IPS-20b (cell line): ENCODE measurements at regions not wholly inside any gene's neighbourhood (a gene's known extent, or its start where the extent isn't known, plus 50 kb on each side); places are given as distances from the start of the nearest gene placed in this dataset.

Experiments used
- H3K27ac ChIP-seq: one replicate; pipeline ENCODE4 v1.5.1; 2013; ENCODE audit warnings: low read length
- H3K27me3 ChIP-seq: 2 replicates; pipeline ENCODE4 v1.6.1; 2013; ENCODE audit warnings: mild to moderate bottlenecking, low read length, inconsistent platforms; ENCODE audit not compliant: insufficient read depth
- H3K36me3 ChIP-seq: 2 replicates; pipeline ENCODE4 v1.6.1; 2013; ENCODE audit warnings: low read depth, mild to moderate bottlenecking, inconsistent platforms, low read length, moderate library complexity; ENCODE audit not compliant: insufficient read depth
- H3K4me1 ChIP-seq: 2 replicates; pipeline ENCODE4 v1.6.1; 2013; ENCODE audit warnings: mild to moderate bottlenecking, control low read depth, inconsistent platforms, low read length, moderate library complexity; ENCODE audit not compliant: insufficient read depth
- H3K4me3 ChIP-seq: 2 replicates; pipeline ENCODE4 v1.5.1; 2013; ENCODE audit warnings: mild to moderate bottlenecking, low read length, inconsistent platforms
- H3K9ac ChIP-seq: 2 replicates; pipeline ENCODE4 v1.6.1; 2013; ENCODE audit warnings: low read depth, mild to moderate bottlenecking, inconsistent platforms, low read length, moderate library complexity
- H3K9me3 ChIP-seq: 2 replicates; pipeline ENCODE4 v1.6.1; 2013; ENCODE audit warnings: mild to moderate bottlenecking, low read depth, low read length, inconsistent platforms; ENCODE audit not compliant: insufficient read depth

DNA sequence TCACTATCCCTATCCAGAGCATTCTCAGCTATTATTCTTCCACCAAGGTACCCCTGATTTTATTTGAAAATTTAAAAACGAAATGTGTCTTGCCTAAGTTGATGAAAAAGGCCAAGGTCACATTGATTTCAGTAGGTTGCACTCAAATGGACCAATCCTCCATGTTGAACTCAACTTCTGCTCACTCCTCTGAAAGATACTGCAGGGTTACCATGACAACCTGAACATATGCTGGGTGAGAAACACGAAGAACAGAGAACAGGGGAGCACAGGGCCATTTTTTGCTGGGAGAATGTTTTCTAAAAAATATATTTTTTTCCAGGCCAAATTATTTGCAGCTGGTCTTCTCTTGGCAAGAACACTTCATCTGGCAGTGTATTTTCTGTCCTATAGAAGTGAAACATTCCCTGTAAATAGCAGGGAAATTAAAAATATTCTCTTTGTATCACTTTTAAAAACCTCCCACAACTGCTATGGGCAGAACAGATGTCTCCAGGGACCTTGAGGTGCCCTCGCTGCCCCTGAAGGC lies 215.9 kb downstream of the NXNL2 start:
- Histone ChIP-seq H3K4me1 (peaks cover 24% of the 10 kb centered on the region), H3K9ac (no peak overlapping the region), H3K9me3 (no peaks in the 10 kb centered on the region), H3K27me3 (no peaks in the 10 kb centered on the region), H3K4me3 (no peak overlapping the region), H3K36me3 (no peaks in the 10 kb centered on the region), H3K27ac (no peak overlapping the region)

DNA sequence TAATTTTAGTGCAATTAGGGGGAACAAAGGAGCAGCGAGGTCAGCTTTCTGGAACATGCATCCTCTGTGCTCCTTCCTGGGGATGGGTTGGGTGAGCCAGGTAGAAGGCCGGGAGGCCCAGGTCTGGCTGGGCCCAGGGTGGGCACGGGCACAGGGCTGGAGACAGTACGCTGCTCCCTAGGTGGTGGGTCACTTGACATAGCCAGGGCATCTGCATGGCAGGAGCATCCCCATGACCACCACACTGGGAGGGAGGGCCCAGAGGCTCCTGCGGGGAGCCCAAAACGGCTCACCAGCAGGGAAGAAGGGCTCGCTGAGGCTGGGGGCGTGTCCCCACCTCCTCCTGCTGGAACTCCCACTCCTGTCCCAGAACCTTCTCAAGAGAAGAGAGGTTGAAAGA lies 216.8 kb downstream of the NXNL2 start:
- Histone ChIP-seq H3K4me3 (no peak overlapping the region), H3K36me3 (no peaks in the 10 kb centered on the region), H3K27ac (no peak overlapping the region), H3K9me3 (no peaks in the 10 kb centered on the region), H3K4me1 (peaks cover 21% of the 10 kb centered on the region), H3K9ac (no peak overlapping the region), H3K27me3 (no peaks in the 10 kb centered on the region)

DNA sequence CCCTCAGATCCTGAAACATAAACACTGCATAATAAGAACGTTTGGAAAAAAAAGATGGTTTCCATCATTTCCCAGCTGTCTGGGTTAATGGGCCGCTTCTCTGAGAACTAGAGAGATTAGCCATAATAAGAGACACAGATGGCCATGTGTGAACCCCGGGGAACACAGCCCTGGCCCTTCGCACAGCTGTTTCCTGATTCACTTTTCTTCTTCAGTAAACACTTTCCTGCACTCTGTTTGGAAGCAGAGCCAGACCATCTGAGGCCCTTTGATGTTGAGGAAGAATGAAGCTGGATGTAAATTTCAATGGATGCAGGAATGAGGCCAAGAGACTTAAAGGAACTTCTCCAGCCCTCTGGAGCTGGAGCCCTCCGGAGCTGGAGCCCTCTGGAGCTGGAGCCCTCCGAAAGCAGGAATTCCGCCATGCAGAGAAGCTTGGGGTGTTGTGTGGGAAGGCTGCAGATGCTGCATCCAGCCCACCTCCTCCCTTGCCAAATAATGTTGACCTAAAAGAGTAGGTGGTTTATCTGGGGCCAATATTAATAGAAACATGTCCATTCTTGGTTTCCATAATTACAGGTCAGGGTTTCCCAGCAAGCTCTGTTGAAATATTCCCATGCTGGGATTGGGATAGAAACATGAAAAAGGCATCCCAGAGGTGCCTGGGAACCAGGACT lies 218.9 kb downstream of the NXNL2 start:
- Histone ChIP-seq H3K9me3 (no peaks in the 10 kb centered on the region), H3K36me3 (no peaks in the 10 kb centered on the region), H3K27ac (no peak overlapping the region), H3K27me3 (no peaks in the 10 kb centered on the region), H3K4me3 (no peak overlapping the region), H3K9ac (no peak overlapping the region), H3K4me1 (peaks cover under 1% of the 10 kb centered on the region; the same call in 1 of the 2 replicates)

DNA sequence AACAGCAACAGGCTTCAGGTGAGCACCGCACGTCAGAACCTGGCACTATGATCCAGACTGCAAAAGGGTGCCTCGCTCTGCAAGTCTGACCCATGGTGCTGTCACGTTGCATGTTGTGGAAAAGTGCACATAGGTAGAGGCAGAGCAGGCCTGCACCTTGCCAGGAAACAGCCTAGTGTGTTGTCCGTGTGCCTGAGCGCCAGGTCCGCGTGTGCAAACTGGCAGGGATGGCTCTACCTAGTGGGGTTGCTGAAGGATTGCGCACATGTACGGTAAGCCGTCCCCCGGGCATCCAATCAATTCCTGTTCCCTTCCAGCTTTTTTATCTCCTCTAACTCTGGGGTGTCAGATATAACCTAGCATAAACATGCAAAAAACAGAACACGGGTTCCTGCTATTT lies 219.5 kb downstream of the NXNL2 start:
- no peak overlapping the region for H3K4me3 ChIP-seq
- H3K36me3 ChIP-seq: no peaks in the 10 kb centered on the region
- H3K9me3 ChIP-seq: no peaks in the 10 kb centered on the region
- H3K27me3 ChIP-seq: no peaks in the 10 kb centered on the region
- no peak overlapping the region for H3K9ac ChIP-seq
- no peak overlapping the region for H3K27ac ChIP-seq
- no peaks in the 10 kb centered on the region for H3K4me1 ChIP-seq

DNA sequence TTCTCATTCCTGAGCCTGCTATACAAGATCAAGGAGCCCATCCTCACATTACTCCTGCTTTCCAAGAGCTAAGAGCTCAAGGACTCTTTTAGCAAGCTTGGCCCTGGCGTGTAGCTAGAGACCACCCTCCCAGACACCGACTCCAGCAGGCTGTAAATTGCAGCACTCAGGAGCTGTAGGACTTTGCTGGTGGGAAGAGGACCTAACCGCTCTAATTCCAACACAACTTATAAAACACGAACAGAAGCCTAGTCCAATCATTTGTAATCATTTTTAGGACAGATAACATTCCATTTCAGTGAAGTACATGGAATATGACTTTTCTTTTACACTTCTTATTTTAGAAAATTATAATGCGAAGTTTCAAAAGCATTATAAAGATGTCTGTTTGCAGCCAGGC lies 219.9 kb downstream of the NXNL2 start:
- no peak overlapping the region for H3K9ac ChIP-seq
- no peak overlapping the region for H3K27ac ChIP-seq
- no peak overlapping the region for H3K4me3 ChIP-seq
- no peaks in the 10 kb centered on the region for H3K4me1 ChIP-seq
- H3K9me3 ChIP-seq: no peaks in the 10 kb centered on the region
- H3K27me3 ChIP-seq: no peaks in the 10 kb centered on the region
- no peaks in the 10 kb centered on the region for H3K36me3 ChIP-seq

DNA sequence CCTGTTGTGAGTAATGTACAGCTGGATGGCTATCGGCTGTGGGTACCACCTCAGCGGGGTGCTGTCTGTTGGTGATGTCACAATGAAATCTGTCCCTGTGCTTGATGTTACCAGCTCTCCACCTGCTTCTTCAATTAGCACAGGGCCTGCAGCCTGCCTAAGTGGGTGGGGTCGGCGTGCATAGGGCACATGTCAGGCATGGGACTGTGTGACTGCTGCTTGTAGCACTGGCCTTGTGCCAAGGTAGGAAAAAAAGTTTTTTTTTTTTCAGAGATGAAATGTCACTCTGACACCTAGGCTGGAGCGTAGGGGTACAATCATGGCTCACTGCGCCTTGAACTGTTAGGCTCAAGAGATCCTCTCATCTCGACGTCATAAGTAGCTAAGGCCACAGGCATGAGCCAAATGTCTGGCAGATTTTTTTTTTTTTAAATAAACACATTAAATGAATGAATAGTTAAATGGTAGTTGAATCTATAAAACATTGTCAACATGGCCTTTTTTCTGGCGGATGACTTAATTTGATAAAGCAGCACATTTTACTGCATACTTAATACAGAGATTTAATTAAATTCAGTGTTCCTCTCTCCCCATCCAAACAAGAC lies 222.5 kb downstream of the NXNL2 start:
- no peaks in the 10 kb centered on the region for H3K27me3 ChIP-seq
- no peak overlapping the region for H3K9ac ChIP-seq
- no peak overlapping the region for H3K4me3 ChIP-seq
- H3K9me3 ChIP-seq: no peaks in the 10 kb centered on the region
- no peaks in the 10 kb centered on the region for H3K36me3 ChIP-seq
- no peaks in the 10 kb centered on the region for H3K4me1 ChIP-seq
- H3K27ac ChIP-seq: no peak overlapping the region

DNA sequence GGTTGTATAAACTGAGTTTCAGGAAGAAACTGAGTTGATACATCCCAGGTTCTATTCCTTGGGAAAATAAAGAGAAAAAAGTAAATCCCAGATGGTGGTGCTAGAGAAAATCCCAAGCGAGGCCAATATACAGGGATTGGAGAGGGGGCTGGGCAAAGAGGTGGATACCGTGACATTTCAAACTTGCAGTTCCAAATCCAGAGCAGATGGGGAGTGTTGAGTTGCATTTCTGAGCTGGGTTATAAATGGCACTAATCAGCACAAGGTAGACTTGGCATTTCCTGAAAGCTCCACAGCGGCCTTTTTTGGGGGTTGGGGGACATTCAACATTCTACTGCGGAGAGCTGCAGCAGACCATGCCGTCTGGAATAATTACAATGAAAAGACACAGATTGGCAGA lies 224.4 kb downstream of the NXNL2 start:
- Histone ChIP-seq H3K9me3 (no peaks in the 10 kb centered on the region), H3K9ac (no peak overlapping the region), H3K36me3 (no peaks in the 10 kb centered on the region), H3K27ac (no peak overlapping the region), H3K4me1 (no peaks in the 10 kb centered on the region), H3K4me3 (no peak overlapping the region), H3K27me3 (no peaks in the 10 kb centered on the region)

DNA sequence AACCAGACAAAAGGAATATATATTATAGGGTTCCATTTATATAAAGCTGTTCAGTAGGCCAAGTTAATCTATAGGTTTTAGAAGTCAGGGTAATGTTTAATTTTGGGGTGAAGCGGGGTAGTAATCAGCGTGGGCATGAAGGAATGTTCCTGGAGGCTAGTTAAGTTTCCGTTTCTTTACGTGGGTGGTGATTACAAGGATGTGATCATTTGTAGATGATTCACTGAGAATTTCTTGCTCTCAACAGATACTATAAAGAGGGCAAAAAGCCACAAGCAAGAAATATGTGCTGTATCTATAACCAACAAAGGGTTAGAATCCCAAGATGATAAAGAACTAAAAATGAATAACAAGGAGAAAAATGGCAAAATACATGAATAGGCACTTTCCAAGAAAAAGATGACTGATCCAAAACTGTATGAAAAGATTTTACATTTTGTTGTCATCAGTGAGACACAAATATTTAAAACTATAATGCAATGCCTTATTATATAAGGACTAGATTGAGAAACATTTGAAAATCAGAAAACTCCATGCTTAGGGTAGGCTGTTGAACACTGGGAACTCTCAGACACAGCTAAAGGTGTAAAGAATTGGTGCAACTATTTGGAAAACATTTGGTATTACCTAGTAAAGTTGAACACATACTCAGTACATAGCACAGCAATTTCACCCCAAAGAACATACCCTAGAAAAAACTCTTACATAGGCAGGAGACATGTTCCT lies 224.3 kb upstream of the S1PR3 start:
- Histone ChIP-seq H3K27ac (no peak overlapping the region), H3K36me3 (no peaks in the 10 kb centered on the region), H3K27me3 (no peaks in the 10 kb centered on the region), H3K9ac (no peak overlapping the region), H3K4me3 (no peak overlapping the region), H3K4me1 (no peaks in the 10 kb centered on the region), H3K9me3 (no peaks in the 10 kb centered on the region)

DNA sequence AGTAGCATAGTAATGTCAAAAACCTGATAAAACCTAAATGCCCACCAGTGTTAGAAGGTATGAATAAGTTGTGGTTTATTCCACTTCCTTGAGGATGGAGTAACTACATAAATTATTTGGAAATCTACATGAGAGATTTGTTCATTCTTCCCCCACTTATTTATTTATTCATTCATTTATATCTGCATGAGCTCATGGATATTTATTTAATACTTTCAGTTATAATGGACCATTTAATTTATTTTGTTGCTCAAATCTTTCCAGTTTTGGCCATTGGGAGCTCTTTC lies 223.8 kb upstream of the S1PR3 start:
- Histone ChIP-seq H3K27ac (no peak overlapping the region), H3K27me3 (no peaks in the 10 kb centered on the region), H3K9me3 (no peaks in the 10 kb centered on the region), H3K4me1 (no peaks in the 10 kb centered on the region), H3K36me3 (no peaks in the 10 kb centered on the region), H3K9ac (no peak overlapping the region), H3K4me3 (no peak overlapping the region)

DNA sequence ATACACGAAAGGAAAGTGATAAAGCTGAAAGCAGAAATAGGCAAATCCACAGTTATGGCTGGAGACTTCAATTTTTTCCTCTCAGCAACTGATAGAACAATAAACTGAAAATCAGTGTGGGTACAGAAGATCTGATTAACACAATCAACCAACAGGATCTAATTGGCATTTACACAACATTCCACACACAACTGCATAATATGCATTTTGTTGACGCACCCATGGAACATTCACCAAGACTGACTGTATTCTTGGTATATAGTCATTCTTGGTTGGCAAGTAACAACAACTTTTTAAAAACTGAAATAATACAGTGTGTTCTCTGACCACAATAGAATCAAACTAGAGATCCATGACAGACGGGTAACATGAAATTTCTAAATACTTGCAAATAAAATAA lies 218.7 kb upstream of the S1PR3 start:
- H3K9ac ChIP-seq: no peak overlapping the region
- no peaks in the 10 kb centered on the region for H3K4me1 ChIP-seq
- H3K9me3 ChIP-seq: no peaks in the 10 kb centered on the region
- H3K4me3 ChIP-seq: no peak overlapping the region
- no peaks in the 10 kb centered on the region for H3K36me3 ChIP-seq
- H3K27ac ChIP-seq: no peak overlapping the region
- H3K27me3 ChIP-seq: no peaks in the 10 kb centered on the region

DNA sequence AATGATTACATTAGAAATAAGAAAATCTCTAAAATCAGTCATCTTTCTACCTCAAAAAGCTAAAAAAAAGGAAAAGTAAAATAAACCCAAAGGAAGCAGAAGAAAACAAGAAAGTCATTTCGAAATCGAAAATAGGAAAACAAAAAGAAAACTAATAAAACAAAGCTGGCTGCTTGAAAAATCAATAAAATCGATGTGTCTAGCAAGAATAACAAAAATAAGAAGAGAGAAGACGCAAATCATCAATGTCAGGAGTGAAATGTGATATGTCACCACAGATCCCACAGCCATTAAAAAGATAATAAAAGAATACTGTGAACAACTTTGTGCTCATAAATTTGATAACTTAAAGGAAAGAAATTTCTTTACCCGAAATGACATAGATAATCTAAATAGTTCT lies 218.1 kb upstream of the S1PR3 start:
- Histone ChIP-seq H3K27me3 (no peaks in the 10 kb centered on the region), H3K36me3 (no peaks in the 10 kb centered on the region), H3K27ac (no peak overlapping the region), H3K4me1 (no peaks in the 10 kb centered on the region), H3K9ac (no peak overlapping the region), H3K9me3 (no peaks in the 10 kb centered on the region), H3K4me3 (no peak overlapping the region)

DNA sequence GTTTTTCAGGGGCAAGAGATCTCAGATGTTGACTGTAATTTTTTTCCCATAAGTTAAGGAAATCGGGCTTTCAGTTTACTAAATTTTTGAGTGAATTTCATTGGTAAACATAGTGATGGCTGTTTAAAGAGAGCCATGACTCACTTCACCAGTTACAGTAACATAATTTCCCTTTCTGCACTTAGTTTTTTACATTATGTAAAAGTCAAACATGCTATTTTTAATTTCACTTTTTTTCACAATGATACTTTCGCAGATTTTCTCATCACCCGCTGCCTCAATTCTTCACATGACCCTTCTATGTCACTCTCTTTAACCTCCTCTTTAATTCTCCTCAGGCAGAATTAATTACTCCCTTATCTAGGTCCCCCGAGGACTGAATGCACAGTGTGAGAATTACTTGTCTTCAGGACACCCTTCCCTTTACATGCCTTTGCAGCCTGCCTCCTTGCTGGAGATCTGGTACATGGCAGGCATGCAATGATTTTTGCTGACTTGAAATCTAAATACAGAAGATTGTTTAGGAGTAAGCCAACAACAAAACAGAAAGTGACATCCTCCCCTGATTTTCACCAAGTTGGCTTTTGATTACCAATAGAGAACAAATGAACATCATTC lies 217.5 kb upstream of the S1PR3 start:
- no peaks in the 10 kb centered on the region for H3K27me3 ChIP-seq
- no peaks in the 10 kb centered on the region for H3K36me3 ChIP-seq
- no peak overlapping the region for H3K9ac ChIP-seq
- H3K9me3 ChIP-seq: no peaks in the 10 kb centered on the region
- no peaks in the 10 kb centered on the region for H3K4me1 ChIP-seq
- H3K4me3 ChIP-seq: no peak overlapping the region
- H3K27ac ChIP-seq: no peak overlapping the region
